PC-9 (cell line): ENCODE measurements at regions not wholly inside any gene's neighbourhood (a gene's known extent, or its start where the extent isn't known, plus 50 kb on each side); places are given as distances from the start of the nearest gene placed in this dataset.

ENCODE experiments used
- BruUV-seq: library from RNA; stranded (reverse); fragments of 400-500 nt; replicated peaks from 2 replicates; lab custom pipeline; 2021; lab: Mats Ljungman, UMichigan
- CTCF ChIA-PET: fragments of 300-600 bp; sonication (Branson Sonifier 250); formaldehyde crosslinking; loops from one replicate; lab custom pipeline; 2022; ENCODE audit warnings: antibody characterized with exemption; lab: Charles Lee
- POLR2A ChIA-PET: fragments of 300-600 bp; sonication (Branson Sonifier 250); formaldehyde crosslinking; loops from one replicate; lab custom pipeline; 2022; ENCODE audit warnings: antibody characterized with exemption; ENCODE audit not compliant: unreplicated experiment; lab: Charles Lee
- DNase-seq, 2 experiments: peaks; one replicate each; pipeline versions ENCODE4 v3.0.0 to v3.0.0-alpha.2; 2015 to 2022; ENCODE audit warnings: mixed read lengths in 1 of 2
- H2AFZ ChIP-seq: fragments of 200-600 bp; sonication (generic); 2 replicates; pipeline ENCODE4 v1.8.1; 2017; ENCODE audit warnings: antibody characterized with exemption
- H3F3A ChIP-seq: fragments of 200-600 bp; sonication (generic); 2 replicates; pipeline ENCODE4 v1.8.1; 2017; ENCODE audit warnings: antibody characterized with exemption, mild to moderate bottlenecking, low read depth; ENCODE audit not compliant: insufficient read depth
- H3K27ac ChIP-seq: fragments of 200-600 bp; sonication (generic); 2 replicates; pipeline ENCODE4 v1.6.1; 2016; ENCODE audit warnings: mixed run types
- H3K27me3 ChIP-seq: fragments of 200-600 bp; sonication (generic); 2 replicates; pipeline ENCODE4 v1.6.1; 2016; ENCODE audit warnings: low read depth, mixed run types; ENCODE audit not compliant: insufficient read depth
- H3K36me3 ChIP-seq: fragments of 200-600 bp; sonication (generic); 2 replicates; pipeline ENCODE4 v1.6.1; 2016; ENCODE audit warnings: low read depth, mixed run types
- H3K4me1 ChIP-seq: fragments of 200-600 bp; sonication (generic); replicated peaks from 2 replicates; pipeline ENCODE4 v1.6.1; 2016; ENCODE audit warnings: mixed run types; ENCODE audit not compliant: insufficient read depth
- H3K4me2 ChIP-seq: fragments of 200-600 bp; sonication (generic); 2 replicates; pipeline ENCODE4 v1.6.1; 2017; ENCODE audit warnings: mixed run types
- H3K4me3 ChIP-seq: fragments of 200-600 bp; sonication (generic); 2 replicates; pipeline ENCODE4 v1.6.1; 2016; ENCODE audit warnings: mixed run types
- H3K79me2 ChIP-seq: fragments of 200-600 bp; sonication (generic); 2 replicates; pipeline ENCODE4 v1.6.1; 2017; ENCODE audit warnings: low read depth, mixed run types
- H3K9me2 ChIP-seq: fragments of 200-600 bp; sonication (generic); 2 replicates; pipeline ENCODE4 v1.8.1; 2017; ENCODE audit warnings: mild to moderate bottlenecking; ENCODE audit not compliant: insufficient read depth
- H3K9me3 ChIP-seq: fragments of 200-600 bp; sonication (generic); 2 replicates; pipeline ENCODE4 v1.8.1; 2016; ENCODE audit warnings: low read depth; ENCODE audit not compliant: insufficient read depth
- H4K20me1 ChIP-seq: fragments of 200-600 bp; sonication (generic); 2 replicates; pipeline ENCODE4 v1.8.1; 2017; ENCODE audit not compliant: insufficient read depth
- CTCF ChIP-seq: fragments of 200-600 bp; sonication (generic); conservative IDR thresholded peaks from 2 replicates; pipeline ENCODE4 v1.6.1; 2017; ENCODE audit warnings: mixed run types, antibody characterized with exemption, mild to moderate bottlenecking, moderate library complexity
- EZH2 ChIP-seq: fragments of 200-600 bp; sonication (generic); IDR thresholded peaks from 2 replicates; pipeline ENCODE4 v1.8.0; 2017; ENCODE audit warnings: antibody characterized with exemption, low read depth
- intact Hi-C: fragments of 100-400 bp; cut with micrococcal nuclease; formaldehyde crosslinking; loops from one replicate; pipeline ENCODE4 v1.10.0; 2022; ENCODE audit not compliant: unreplicated experiment

- Histone ChIP-seq H3K27ac (no peak overlapping the region), H3K4me3 (no peak overlapping the region), H3K36me3 (no peaks in the 10 kb centered on the region), H3F3A (no peaks in the 10 kb centered on the region), H2AFZ (no peak overlapping the region), H3K4me2 (no peak overlapping the region), H3K4me1 (no peaks in the 10 kb centered on the region), H3K27me3 (no peaks in the 10 kb centered on the region), H3K9me3 (no peaks in the 10 kb centered on the region), H4K20me1 (no peaks in the 10 kb centered on the region), H3K79me2 (no peaks in the 10 kb centered on the region), H3K9me2 (no peaks in the 10 kb centered on the region)
- BruUV-seq = no TSS peak
- no peak for TF ChIP-seq CTCF
- TF ChIP-seq EZH2 = no peak
- DNase-seq = no peak
- ChIA-PET POLR2A (no interaction called here), CTCF (no interaction called here)
- intact Hi-C loops = no loop called here
Measured at GRCh38 chr15:46146915-46147314, 512.1 kb downstream of the SQOR start.

GRCh38 chr15:46151786-46152185 lies 517.0 kb downstream of the SQOR start:
- Histone ChIP-seq H3K4me3 (no peak overlapping the region), H3F3A (no peaks in the 10 kb centered on the region), H2AFZ (no peak overlapping the region), H3K9me3 (no peaks in the 10 kb centered on the region), H3K27me3 (no peaks in the 10 kb centered on the region), H3K79me2 (no peaks in the 10 kb centered on the region), H4K20me1 (no peaks in the 10 kb centered on the region), H3K9me2 (no peaks in the 10 kb centered on the region), H3K4me1 (no peaks in the 10 kb centered on the region), H3K27ac (no peak overlapping the region), H3K4me2 (no peak overlapping the region), H3K36me3 (no peaks in the 10 kb centered on the region)
- CTCF ChIA-PET = no interaction called here
- POLR2A ChIA-PET = no interaction called here
- no TSS peak for BruUV-seq
- no peak for DNase-seq
- intact Hi-C loops = no loop called here
- no peak for TF ChIP-seq CTCF
- TF ChIP-seq EZH2 = no peak

- POLR2A ChIA-PET = no interaction called here
- intact Hi-C loops = no loop called here
Measured at GRCh38 chr15:46166750-46167149, 531.9 kb downstream of the SQOR start.

More at GRCh38 chr15:46166750-46167149, 531.9 kb downstream of the SQOR start:
- Histone ChIP-seq H3K4me3 (no peak overlapping the region), H3F3A (no peaks in the 10 kb centered on the region), H3K27ac (no peak overlapping the region), H3K79me2 (no peaks in the 10 kb centered on the region), H4K20me1 (no peaks in the 10 kb centered on the region), H3K9me3 (no peaks in the 10 kb centered on the region), H2AFZ (no peak overlapping the region), H3K27me3 (no peaks in the 10 kb centered on the region), H3K36me3 (no peaks in the 10 kb centered on the region), H3K9me2 (no peaks in the 10 kb centered on the region), H3K4me2 (no peak overlapping the region), H3K4me1 (no peaks in the 10 kb centered on the region)
- CTCF ChIA-PET = no interaction called here
- TF ChIP-seq CTCF (no peak), EZH2 (no peak)
- DNase-seq = no peak
- BruUV-seq = no TSS peak
